WERI-Rb-1 (cell line): ENCODE measurements at regions not wholly inside any gene's neighbourhood (a gene's known extent, or its start where the extent isn't known, plus 50 kb on each side); places are given as distances from the start of the nearest gene placed in this dataset.

ENCODE experiments used
- DNase-seq: peaks from one replicate; pipeline ENCODE4 v3.0.0-alpha.2; 2020
- H3K27ac ChIP-seq: fragments of 250-450 bp; sonication (Bioruptor Pico); 2 replicates; pipeline ENCODE4 v1.5.1; 2020; ENCODE audit warnings: mild to moderate bottlenecking, moderate library complexity
- H3K27me3 ChIP-seq: fragments of 250-450 bp; sonication (Bioruptor Pico); 2 replicates; pipeline ENCODE4 v1.5.1; 2021; ENCODE audit warnings: mild to moderate bottlenecking, low read depth, moderate library complexity; ENCODE audit not compliant: insufficient read depth, severe bottlenecking
- H3K36me3 ChIP-seq: fragments of 250-450 bp; sonication (Bioruptor Pico); 2 replicates; pipeline ENCODE4 v1.5.1; 2020; ENCODE audit warnings: mild to moderate bottlenecking, moderate library complexity
- H3K4me3 ChIP-seq: 2 replicates; pipeline ENCODE4 v1.5.1; 2011; ENCODE audit warnings: low read depth, mild to moderate bottlenecking, control low read depth, low read length
- H3K9me3 ChIP-seq: fragments of 250-450 bp; sonication (Bioruptor Pico); 2 replicates; pipeline ENCODE4 v1.5.1; 2021; ENCODE audit warnings: mild to moderate bottlenecking, moderate library complexity; ENCODE audit not compliant: severe bottlenecking
- CTCF ChIP-seq: IDR thresholded peaks from 2 replicates; pipeline ENCODE4 v1.5.1; 2011; ENCODE audit warnings: low read depth, mild to moderate bottlenecking, control low read depth, inconsistent platforms, low read length

DNA sequence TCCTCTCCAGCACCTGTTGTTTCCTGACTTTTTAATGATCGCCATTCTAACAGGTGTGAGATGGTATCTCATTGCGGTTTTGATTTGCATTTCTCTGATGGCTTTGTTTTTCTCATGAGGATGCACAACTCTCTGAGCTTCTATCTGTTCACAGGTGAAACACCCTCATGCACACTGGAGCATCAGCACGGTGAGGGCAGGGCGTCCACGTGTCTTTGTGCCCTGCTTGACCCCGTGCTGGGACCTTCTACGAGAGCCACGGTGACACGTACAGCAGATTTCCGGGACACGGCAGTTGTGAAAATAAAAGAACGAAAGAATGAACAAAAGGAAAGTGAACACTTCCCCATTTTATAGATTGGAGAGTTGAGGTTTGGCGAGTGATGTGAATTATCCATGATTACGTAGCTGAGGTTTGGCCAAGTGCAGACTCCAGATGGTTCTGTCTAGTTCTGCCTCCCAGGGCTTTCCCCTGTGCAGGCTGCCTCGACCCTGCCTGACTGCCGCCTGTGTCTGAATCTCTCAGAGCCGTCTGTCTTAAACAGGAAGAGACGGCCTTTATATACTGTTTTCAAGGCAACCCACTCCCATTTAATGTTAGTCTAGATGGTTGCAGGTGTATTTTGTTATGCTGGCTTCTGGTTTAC is 67.8 kb upstream of the SORBS2 start:
- no peak overlapping the region for H3K4me3 ChIP-seq
- peaks cover 2% of the 10 kb centered on the region for H3K9me3 ChIP-seq
- no peaks in the 10 kb centered on the region for H3K36me3 ChIP-seq
- TF ChIP-seq CTCF = no peak
- H3K27me3 ChIP-seq = no peaks in the 10 kb centered on the region
- no peak overlapping the region for H3K27ac ChIP-seq
- DNase-seq = no peak

GRCh38 chr4:185880571-185880970 is 68.6 kb upstream of the SORBS2 start:
- H3K27me3 ChIP-seq = no peaks in the 10 kb centered on the region
- no peak overlapping the region for H3K27ac ChIP-seq
- DNase-seq = no peak
- H3K4me3 ChIP-seq = no peak overlapping the region
- H3K36me3 ChIP-seq = no peaks in the 10 kb centered on the region
- no peak for TF ChIP-seq CTCF
- peaks cover 2% of the 10 kb centered on the region for H3K9me3 ChIP-seq

DNA sequence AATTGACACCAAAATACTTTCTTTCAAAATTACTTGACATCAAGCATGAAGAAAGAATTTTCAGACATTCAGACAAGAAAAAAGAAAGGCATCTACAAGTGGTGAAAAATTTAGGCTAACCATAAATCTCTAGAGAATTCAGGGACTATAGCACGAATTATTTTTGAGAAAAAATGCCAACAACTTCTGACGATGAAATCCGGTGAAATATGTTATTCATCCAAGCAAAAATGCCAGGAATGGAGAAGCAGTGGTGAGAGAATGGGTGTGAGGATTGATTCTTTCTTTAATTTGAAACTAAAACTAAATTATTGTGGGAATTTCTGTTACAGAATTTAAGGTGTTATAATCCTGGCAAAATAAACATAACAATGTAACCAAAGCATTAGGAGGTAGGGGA is 69.4 kb upstream of the SORBS2 start:
- H3K9me3 ChIP-seq = peaks cover 2% of the 10 kb centered on the region
- no peaks in the 10 kb centered on the region for H3K27me3 ChIP-seq
- H3K4me3 ChIP-seq = no peak overlapping the region
- no peak for TF ChIP-seq CTCF
- no peaks in the 10 kb centered on the region for H3K36me3 ChIP-seq
- H3K27ac ChIP-seq = no peak overlapping the region
- DNase-seq = no peak

DNA sequence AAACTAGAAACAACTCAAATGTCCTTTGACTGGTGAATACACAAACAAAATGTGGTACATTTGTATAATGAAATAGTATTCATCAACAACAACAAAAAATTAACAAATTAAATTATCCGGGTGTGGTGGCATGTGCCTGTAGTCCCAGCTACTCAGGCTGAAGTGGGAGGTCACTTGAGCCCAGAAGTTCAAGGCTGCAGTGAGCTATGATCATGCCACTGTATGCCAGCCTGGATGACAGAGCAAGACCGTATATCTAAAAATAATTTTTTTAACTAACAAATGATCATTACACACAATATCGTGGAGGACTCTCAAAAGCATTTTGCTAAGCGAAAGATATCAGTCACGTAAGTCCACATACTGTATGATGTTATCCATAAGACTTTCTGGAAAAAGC is 71.6 kb upstream of the SORBS2 start:
- no peak for DNase-seq
- no peaks in the 10 kb centered on the region for H3K27me3 ChIP-seq
- no peak for TF ChIP-seq CTCF

DNA sequence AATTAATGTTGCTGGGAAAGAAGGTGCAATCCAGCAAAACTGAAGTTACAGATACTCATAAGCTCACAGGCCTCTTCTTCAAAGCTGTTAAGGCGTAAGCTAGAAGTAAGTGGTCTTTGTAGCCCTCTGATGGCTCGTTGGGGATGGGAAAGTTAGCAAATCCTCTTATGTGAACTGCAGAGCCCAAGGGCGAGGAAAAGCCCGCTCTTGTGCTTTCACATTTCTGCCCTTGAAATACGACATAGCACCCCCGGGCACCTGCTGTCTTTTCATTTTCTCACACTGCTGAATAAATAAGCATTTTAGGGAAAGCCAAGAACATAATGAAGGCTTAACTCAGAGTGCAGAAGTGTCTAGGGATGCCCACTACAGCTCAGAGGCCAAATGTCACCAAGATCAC is 73.1 kb upstream of the SORBS2 start:
- DNase-seq = peak; percentile 62
- Histone ChIP-seq H3K36me3 (no peaks in the 10 kb centered on the region), H3K27ac (peak overlapping the region; percentile 1; the same call in 1 of the 2 replicates), H3K27me3 (no peaks in the 10 kb centered on the region), H3K4me3 (no peak overlapping the region), H3K9me3 (peaks cover 9% of the 10 kb centered on the region)
- TF ChIP-seq CTCF = 0 out of 2 replicates have a peak, but pooled peaks have one; percentile 1

More for the DNA sequence above, 71.6 kb upstream of the SORBS2 start:
- no peaks in the 10 kb centered on the region for H3K36me3 ChIP-seq
- H3K27ac ChIP-seq = no peak overlapping the region
- H3K4me3 ChIP-seq = no peak overlapping the region
- peaks cover 8% of the 10 kb centered on the region for H3K9me3 ChIP-seq

- TF ChIP-seq CTCF = no peak
- Histone ChIP-seq H3K4me3 (no peak overlapping the region), H3K9me3 (peaks cover 9% of the 10 kb centered on the region), H3K27me3 (no peaks in the 10 kb centered on the region), H3K27ac (no peak overlapping the region), H3K36me3 (no peaks in the 10 kb centered on the region)
- DNase-seq = no peak
These were observed 73.6 kb upstream of the SORBS2 start for GRCh38 chr4:185885604-185886003.
